ENCODE measurements at regions not wholly inside any gene's neighbourhood (a gene's known extent, or its start where the extent isn't known, plus 50 kb on each side); places are given as distances from the start of the nearest gene placed in this dataset.

DNA sequence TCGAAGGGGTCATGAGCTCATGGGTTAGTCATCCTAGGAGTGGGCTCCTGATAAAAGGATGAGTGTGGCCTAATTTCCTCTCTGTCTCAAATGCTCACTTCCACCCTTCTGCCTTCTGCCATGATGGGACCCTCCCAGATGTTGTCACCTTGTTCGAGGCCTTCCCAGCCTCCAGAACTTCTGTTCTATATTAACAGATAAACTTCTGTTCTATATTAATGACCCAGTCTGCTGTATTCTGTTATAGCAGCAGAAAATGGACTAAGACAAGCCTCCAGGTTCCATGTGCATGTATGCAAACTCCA, 583.2 kb downstream of the GLRX3 start:
- TF ChIP-seq, protein P1, sequence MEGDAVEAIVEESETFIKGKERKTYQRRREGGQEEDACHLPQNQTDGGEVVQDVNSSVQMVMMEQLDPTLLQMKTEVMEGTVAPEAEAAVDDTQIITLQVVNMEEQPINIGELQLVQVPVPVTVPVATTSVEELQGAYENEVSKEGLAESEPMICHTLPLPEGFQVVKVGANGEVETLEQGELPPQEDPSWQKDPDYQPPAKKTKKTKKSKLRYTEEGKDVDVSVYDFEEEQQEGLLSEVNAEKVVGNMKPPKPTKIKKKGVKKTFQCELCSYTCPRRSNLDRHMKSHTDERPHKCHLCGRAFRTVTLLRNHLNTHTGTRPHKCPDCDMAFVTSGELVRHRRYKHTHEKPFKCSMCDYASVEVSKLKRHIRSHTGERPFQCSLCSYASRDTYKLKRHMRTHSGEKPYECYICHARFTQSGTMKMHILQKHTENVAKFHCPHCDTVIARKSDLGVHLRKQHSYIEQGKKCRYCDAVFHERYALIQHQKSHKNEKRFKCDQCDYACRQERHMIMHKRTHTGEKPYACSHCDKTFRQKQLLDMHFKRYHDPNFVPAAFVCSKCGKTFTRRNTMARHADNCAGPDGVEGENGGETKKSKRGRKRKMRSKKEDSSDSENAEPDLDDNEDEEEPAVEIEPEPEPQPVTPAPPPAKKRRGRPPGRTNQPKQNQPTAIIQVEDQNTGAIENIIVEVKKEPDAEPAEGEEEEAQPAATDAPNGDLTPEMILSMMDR (IDR thresholded peaks at IDR 0.05): no peak
- no peak for TF ChIP-seq POLR2A (IDR thresholded peaks at IDR 0.05)
